Psoas muscle (tissue), 7 donors: ENCODE measurements at regions not wholly inside any gene's neighbourhood (a gene's known extent, or its start where the extent isn't known, plus 50 kb on each side); places are given as distances from the start of the nearest gene placed in this dataset.

ENCODE experiments used
- ATAC-seq, 4 donors: fragments of 200-7000 bp; cut with Tn5 transposase; one replicate each; pipeline ENCODE4 v1.9.1; 2020; ENCODE audit warnings: moderate library complexity in 3 of 4, mild to moderate bottlenecking in 2 of 4
- DNase-seq, 2 donors: peaks; one replicate each; pipeline ENCODE4 v3.0.0-alpha.2; 2020
- H3K27ac ChIP-seq: fragments of 200-600 bp; one replicate; pipeline ENCODE4 v1.8.0; 2022
- H3K27me3 ChIP-seq, 3 donors: fragments of 200-600 bp in 1 of 3; one replicate each; pipeline versions ENCODE4 v1.6.1 to v1.8.0; 2013 to 2022; ENCODE audit warnings: low read length in 2 of 3, mild to moderate bottlenecking in 2 of 3, moderate library complexity in 1 of 3; ENCODE audit not compliant: insufficient read depth in 3 of 3
- H3K36me3 ChIP-seq, 2 donors: fragments of 200-600 bp in 1 of 2; one replicate each; pipeline versions ENCODE4 v1.6.1 to v1.8.0; 2013 to 2022; ENCODE audit warnings: low read depth in 1 of 2, mild to moderate bottlenecking in 1 of 2, moderate library complexity in 1 of 2; ENCODE audit not compliant: insufficient read depth in 1 of 2
- H3K4me1 ChIP-seq: fragments of 200-600 bp; one replicate; pipeline ENCODE4 v1.8.0; 2022
- H3K4me3 ChIP-seq: fragments of 200-600 bp; one replicate; pipeline ENCODE4 v1.8.0; 2022; ENCODE audit warnings: mild to moderate bottlenecking
- H3K9me3 ChIP-seq: fragments of 200-600 bp; one replicate; pipeline ENCODE4 v1.8.0; 2022
- CTCF ChIP-seq: fragments of 200-600 bp; IDR thresholded peaks from one replicate; pipeline ENCODE4 v1.8.0; 2022; ENCODE audit warnings: antibody characterized with exemption
- WGBS, 3 donors: extraction: QIAGEN DNeasy Blood & Tissue Kit; methylation state at CpG; one replicate each; pipeline versions ENCODE4 v1.1.6 to v1.1.7; 2013; 5-methylcytosine and 5-hydroxymethylcytosine counted together
- intact Hi-C, 2 donors: fragments of 100-400 bp; cut with DNase I; formaldehyde crosslinking; loops; one replicate each; pipeline versions ENCODE4 v1.11.0 to v1.14.2; 2022
- donor health status: healthy with polysubstance abuse.
- donor health status: DM: no; HTN: no; CAD: no; lungs with moderate emphysema.
- donor health status: Bipolar disorder and iron deficiency.
- donor health status: healthy.
- donor health status: DM: yes; HTN: yes; CAD: no.
- donor health status: DM: no; HTN: no; CAD: no.
- donor health status: DM: yes; HTN: yes; CAD: no.

GRCh38 chr10:3239920-3240894 lies 67.6 kb upstream of the PITRM1 start:
- Histone ChIP-seq H3K9me3 (no peaks in the 10 kb centered on the region), H3K4me1 (no peaks in the 10 kb centered on the region), H3K36me3 (no peaks in the 10 kb centered on the region), H3K4me3 (peak overlapping the region; percentile 34), H3K27me3 (peaks cover 0 to 4% (median 0%) of the 10 kb centered on the region in 3 donors), H3K27ac (peak overlapping the region; percentile 58)
- TF ChIP-seq CTCF, result no peak
- ATAC-seq (peak; percentile 16 to 44 (median 22)), DNase-seq (no peak)
- intact Hi-C loops, result loop anchor here (2.0 to 10.0 kb wide), 6 partner anchors 222 to 1532 kb away; no protein-coding TSS in a partner anchor
- WGBS, 3 donors, result 68 to 74% (median 71%) methylated on average over 30 of the region's 30 CpGs

- 36 to 41% (median 40%) methylated on average over 35 of the region's 35 CpGs for WGBS, 3 donors
- Histone ChIP-seq H3K27ac (peak overlapping the region; percentile 58), H3K4me3 (peak overlapping the region; percentile 34), H3K27me3 (peaks cover 0 to 4% (median 0%) of the 10 kb centered on the region in 3 donors), H3K36me3 (no peaks in the 10 kb centered on the region), H3K4me1 (no peaks in the 10 kb centered on the region), H3K9me3 (no peaks in the 10 kb centered on the region)
- intact Hi-C loops, result loop anchor here (2.0 to 10.0 kb wide), 5 partner anchors 223 to 1533 kb away; no protein-coding TSS in a partner anchor
- peak; percentile 84 to 97 (median 88) for ATAC-seq
- peak; percentile 93 for TF ChIP-seq CTCF
- peak; percentile 72 to 83 for DNase-seq
Measured at GRCh38 chr10:3239066-3239919, 66.7 kb upstream of the PITRM1 start.

GRCh38 chr10:3238115-3238871 lies 65.7 kb upstream of the PITRM1 start:
- no peak for DNase-seq
- ATAC-seq, result no peak
- 69 to 73% (median 70%) methylated on average over 26 of the region's 26 CpGs for WGBS, 3 donors

More at GRCh38 chr10:3238115-3238871, 65.7 kb upstream of the PITRM1 start:
- TF ChIP-seq CTCF, result no peak
- intact Hi-C loops, result loop anchor here (2.0 to 10.0 kb wide), 5 partner anchors 224 to 1534 kb away; no protein-coding TSS in a partner anchor
- peaks cover 0 to 4% (median 0%) of the 10 kb centered on the region in 3 donors for H3K27me3 ChIP-seq
- no peaks in the 10 kb centered on the region for H3K36me3 ChIP-seq
- H3K9me3 ChIP-seq, result no peaks in the 10 kb centered on the region
- H3K4me1 ChIP-seq, result no peaks in the 10 kb centered on the region
- H3K4me3 ChIP-seq, result no peak overlapping the region
- H3K27ac ChIP-seq, result no peak overlapping the region
